GM12892 (cell line): ENCODE measurements at regions not wholly inside any gene's neighbourhood (a gene's known extent, or its start where the extent isn't known, plus 50 kb on each side); places are given as distances from the start of the nearest gene placed in this dataset.

Source experiments
- POLR2A ChIP-seq: IDR thresholded peaks from 2 replicates; pipeline ENCODE4 v1.6.1; 2011; ENCODE audit warnings: low read depth, low read length, control low read depth
- POLR2AphosphoS5 ChIP-seq: IDR thresholded peaks from 2 replicates; pipeline ENCODE4 v1.6.1; 2011; ENCODE audit warnings: low read depth, low read length, control low read depth

GRCh38 chr11:112884012-112884767 lies 77.0 kb upstream of the NCAM1 start:
- TF ChIP-seq POLR2AphosphoS5 (no peak), POLR2A (no peak)
